ENCODE measurements at regions not wholly inside any gene's neighbourhood (a gene's known extent, or its start where the extent isn't known, plus 50 kb on each side); places are given as distances from the start of the nearest gene placed in this dataset.

DNA sequence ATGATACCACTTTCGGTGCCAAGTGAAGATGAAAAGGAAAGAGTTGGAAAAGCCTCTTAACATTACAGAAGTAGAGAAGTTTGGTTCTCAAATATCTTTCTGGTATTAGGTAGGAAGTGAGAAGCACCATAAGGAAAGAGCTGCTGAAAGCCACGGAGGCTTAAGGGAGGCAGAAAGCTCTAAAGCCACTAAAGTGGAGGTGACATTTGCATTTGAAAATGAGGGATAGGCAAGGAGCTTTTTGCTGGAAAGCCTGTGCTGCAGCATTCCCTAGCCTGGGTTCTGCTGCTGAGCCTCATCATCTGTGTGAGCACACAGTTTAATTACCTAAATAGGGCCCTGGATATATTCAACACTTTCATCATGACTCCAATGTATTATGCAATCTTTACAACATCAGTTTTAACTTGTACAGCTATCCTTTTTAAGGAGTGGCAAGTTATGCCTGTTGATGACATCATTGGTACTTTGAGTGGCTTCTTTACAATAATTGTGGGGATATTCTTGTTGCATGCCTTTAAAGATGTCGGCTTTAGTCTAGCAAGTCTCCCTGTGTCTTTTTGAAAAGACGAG, 315.4 kb downstream of the RBM26 start:
- TF ChIP-seq, protein P1, sequence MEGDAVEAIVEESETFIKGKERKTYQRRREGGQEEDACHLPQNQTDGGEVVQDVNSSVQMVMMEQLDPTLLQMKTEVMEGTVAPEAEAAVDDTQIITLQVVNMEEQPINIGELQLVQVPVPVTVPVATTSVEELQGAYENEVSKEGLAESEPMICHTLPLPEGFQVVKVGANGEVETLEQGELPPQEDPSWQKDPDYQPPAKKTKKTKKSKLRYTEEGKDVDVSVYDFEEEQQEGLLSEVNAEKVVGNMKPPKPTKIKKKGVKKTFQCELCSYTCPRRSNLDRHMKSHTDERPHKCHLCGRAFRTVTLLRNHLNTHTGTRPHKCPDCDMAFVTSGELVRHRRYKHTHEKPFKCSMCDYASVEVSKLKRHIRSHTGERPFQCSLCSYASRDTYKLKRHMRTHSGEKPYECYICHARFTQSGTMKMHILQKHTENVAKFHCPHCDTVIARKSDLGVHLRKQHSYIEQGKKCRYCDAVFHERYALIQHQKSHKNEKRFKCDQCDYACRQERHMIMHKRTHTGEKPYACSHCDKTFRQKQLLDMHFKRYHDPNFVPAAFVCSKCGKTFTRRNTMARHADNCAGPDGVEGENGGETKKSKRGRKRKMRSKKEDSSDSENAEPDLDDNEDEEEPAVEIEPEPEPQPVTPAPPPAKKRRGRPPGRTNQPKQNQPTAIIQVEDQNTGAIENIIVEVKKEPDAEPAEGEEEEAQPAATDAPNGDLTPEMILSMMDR (IDR thresholded peaks at IDR 0.05; ENCODE audit: insufficient read depth, low read depth, low read length), result no peak
- no peak for TF ChIP-seq EZH2 (IDR thresholded peaks at IDR 0.05; ENCODE audit: insufficient read depth, low read length)

Data from astrocyte (in vitro differentiated cells and primary cell).